ENCODE measurements at regions not wholly inside any gene's neighbourhood (a gene's known extent, or its start where the extent isn't known, plus 50 kb on each side); places are given as distances from the start of the nearest gene placed in this dataset.

DNA sequence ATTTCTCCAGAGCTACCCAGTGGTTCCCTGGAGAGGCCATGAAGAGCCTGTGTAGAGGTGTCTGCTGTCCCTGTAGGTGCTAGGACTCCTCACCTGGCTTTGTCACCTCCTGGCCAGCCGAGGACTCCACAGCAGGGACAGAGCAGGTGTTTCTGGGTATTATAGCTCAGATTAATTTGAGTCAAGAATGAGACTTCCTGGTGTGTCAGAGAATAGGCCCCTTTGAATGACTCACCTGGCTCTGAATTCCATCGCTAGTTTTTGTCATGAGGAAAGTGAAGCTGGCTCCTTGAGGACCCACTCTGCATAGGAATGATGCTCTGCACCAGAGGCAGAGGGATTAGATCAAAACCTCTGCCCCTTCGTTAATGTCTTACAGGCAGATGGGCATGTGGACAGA is 167.5 kb upstream of the TOPAZ1 start:
- no peak for TF ChIP-seq EZH2phosphoT487 (IDR thresholded peaks at IDR 0.05; ENCODE audit: insufficient read depth, low read depth)
- TF ChIP-seq EZH2 (IDR thresholded peaks at IDR 0.05; ENCODE audit: insufficient read depth, poor library complexity, severe bottlenecking): no peak

All from GM23248 (cell line).